Epithelial cell of proximal tubule (primary cell): ENCODE measurements at regions not wholly inside any gene's neighbourhood (a gene's known extent, or its start where the extent isn't known, plus 50 kb on each side); places are given as distances from the start of the nearest gene placed in this dataset.

ENCODE experiments used
- DNase-seq: peaks from one replicate; pipeline ENCODE4 v3.0.0-alpha.2; 2011; ENCODE audit warnings: low read depth
- H3K4me3 ChIP-seq: 2 replicates; pipeline ENCODE4 v1.5.1; 2011; ENCODE audit warnings: low read depth, mild to moderate bottlenecking, low read length
- CTCF ChIP-seq: conservative IDR thresholded peaks from 2 replicates; pipeline ENCODE4 v1.5.1; 2012; ENCODE audit warnings: low read depth, mild to moderate bottlenecking, low read length

- TF ChIP-seq CTCF = no peak
Observed at GRCh38 chr18:65039578-65039977, 711.2 kb upstream of the CDH7 start.

GRCh38 chr18:65035701-65036100 is 715.1 kb upstream of the CDH7 start:
- H3K4me3 ChIP-seq = no peak overlapping the region
- DNase-seq = no peak
- TF ChIP-seq CTCF = no peak

More at GRCh38 chr18:65039578-65039977, 711.2 kb upstream of the CDH7 start:
- no peak for DNase-seq
- no peak overlapping the region for H3K4me3 ChIP-seq

- no peak for TF ChIP-seq CTCF
- DNase-seq = no peak
- no peak overlapping the region for H3K4me3 ChIP-seq
Observed at GRCh38 chr18:65025756-65026155, 725.1 kb upstream of the CDH7 start.

GRCh38 chr18:65021021-65021420 is 729.8 kb upstream of the CDH7 start:
- H3K4me3 ChIP-seq = no peak overlapping the region
- no peak for TF ChIP-seq CTCF
- DNase-seq = no peak

GRCh38 chr18:65018184-65018583 is 732.6 kb upstream of the CDH7 start:
- DNase-seq = no peak
- TF ChIP-seq CTCF = no peak
- H3K4me3 ChIP-seq = no peak overlapping the region

GRCh38 chr18:65017372-65017760 is 733.4 kb upstream of the CDH7 start:
- no peak for DNase-seq
- no peak for TF ChIP-seq CTCF

GRCh38 chr18:65016631-65017371 is 734.0 kb upstream of the CDH7 start:
- DNase-seq = no peak
- no peak for TF ChIP-seq CTCF
- no peak overlapping the region for H3K4me3 ChIP-seq

More at GRCh38 chr18:65017372-65017760, 733.4 kb upstream of the CDH7 start:
- no peak overlapping the region for H3K4me3 ChIP-seq
